HUDEP-2 (cell line): ENCODE measurements at regions not wholly inside any gene's neighbourhood (a gene's known extent, or its start where the extent isn't known, plus 50 kb on each side); places are given as distances from the start of the nearest gene placed in this dataset.

ENCODE experiments used
- DNase-seq, 76 experiments: peaks; one replicate each; lab custom pipeline; 2025; ENCODE audit not compliant: unreplicated experiment in 76 of 76; lab: John Stamatoyannopoulos, UW

GRCh38 chr12:11564984-11565651 lies 84.4 kb upstream of the ETV6 start:
- DNase-seq, result no peak

- DNase-seq, result no peak
These were observed 83.7 kb upstream of the ETV6 start for GRCh38 chr12:11565752-11566151.

DNA sequence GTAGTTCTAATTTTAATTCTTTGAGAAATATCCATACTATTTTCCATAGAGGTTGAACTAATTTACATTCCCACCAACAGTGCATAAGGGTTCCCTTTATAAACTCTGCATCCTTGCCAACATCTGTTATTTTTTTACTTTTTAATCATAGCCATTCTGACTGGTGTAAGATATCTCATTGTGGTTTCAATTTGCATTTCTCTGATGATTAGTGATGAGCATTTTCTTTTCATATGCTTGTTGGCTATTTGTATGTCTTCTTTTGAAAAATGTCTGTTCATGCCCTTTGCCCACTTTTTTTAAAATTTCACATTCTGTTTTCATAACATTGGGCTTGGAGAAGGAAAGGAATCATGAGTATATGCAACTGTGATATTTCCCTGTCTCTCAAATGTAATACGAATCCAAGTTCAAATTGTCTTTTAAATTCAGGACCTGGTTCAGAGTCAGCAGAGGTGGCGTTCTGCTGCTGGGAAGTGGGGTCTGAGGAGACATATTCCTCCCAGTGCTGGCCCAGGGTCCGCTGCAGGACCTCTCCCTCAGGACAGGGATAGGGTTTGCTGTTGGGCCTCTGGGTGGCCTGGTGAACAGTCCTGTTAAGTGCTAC lies 81.2 kb upstream of the ETV6 start:
- DNase-seq, result no peak

GRCh38 chr12:11568762-11569478 lies 80.6 kb upstream of the ETV6 start:
- DNase-seq, result no peak

- DNase-seq, result no peak
These were observed 79.8 kb upstream of the ETV6 start for GRCh38 chr12:11569716-11570115.

DNA sequence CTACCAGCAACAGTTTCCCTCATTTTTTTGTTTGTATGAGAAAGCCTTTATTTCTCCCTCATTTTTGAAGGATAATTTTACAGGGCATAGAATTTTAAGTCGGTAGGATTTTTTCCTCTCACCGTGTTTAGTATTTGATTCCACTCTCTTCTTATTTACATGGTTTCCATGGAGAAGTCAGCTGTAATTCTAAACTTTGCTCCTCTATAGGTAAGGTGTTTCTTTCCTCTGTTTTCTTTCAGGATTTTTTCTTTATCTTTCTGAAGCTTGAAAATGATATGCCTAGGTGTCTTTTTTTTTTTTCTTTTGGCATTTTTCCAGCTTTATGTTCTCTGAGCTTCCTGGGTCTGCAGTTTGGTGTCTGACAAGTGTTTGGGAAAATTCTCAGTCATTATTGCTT lies 75.6 kb upstream of the ETV6 start:
- DNase-seq, result no peak

DNA sequence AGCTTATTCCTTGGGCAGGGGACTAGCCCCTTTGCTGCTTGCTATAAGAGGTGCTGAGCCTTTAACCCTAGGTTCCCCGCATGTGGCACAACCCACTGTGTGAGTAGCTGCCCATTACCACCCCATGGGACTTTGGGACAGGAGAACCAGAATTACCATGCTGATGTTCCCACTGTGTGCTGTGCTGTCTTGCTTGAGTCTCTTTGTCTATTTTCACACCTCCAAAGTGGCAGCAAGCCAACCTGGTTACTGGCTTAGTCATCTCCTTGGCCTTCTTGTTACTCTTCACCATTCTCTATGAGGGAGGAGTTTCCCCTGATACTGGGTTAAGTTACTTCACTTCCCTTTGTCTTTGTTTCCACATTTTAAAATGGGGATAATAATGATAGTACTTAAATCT lies 73.4 kb upstream of the ETV6 start:
- peak in 1 of 76 experiments; percentile 1 for DNase-seq

DNA sequence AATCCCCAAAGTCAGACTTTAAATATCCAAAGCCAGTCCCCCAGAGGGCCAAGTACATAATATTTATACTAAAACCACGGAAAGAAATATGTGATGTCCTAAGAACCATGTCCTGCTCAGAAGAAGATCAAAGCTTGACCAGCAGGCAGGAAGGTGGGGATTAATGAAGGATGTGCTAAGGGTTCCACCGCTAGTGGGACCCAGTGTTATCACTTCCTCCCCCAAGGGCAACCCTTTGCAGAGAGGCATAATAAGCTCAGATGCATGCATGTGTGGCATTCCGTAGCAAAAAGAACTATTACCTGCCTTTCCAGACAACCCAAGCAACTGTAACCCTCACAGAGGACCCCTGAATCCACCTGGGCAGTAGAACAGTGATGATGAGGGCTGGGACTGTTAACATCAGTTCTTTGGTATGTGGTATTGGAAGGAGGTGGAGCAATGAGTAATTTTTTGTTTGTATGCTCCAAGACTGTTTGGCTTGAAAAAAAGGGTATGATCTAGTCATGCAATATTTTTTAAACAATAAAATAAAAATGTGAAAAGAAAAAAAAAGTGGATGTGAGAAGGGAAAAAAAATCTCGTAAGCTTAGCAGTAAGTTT lies 71.7 kb upstream of the ETV6 start:
- no peak for DNase-seq

- no peak for DNase-seq
These were observed 70.9 kb upstream of the ETV6 start for GRCh38 chr12:11578461-11578993.

GRCh38 chr12:11580125-11580751 lies 69.2 kb upstream of the ETV6 start:
- peak in 5 of 76 experiments; percentile 1 to 20 (median 7) for DNase-seq

DNA sequence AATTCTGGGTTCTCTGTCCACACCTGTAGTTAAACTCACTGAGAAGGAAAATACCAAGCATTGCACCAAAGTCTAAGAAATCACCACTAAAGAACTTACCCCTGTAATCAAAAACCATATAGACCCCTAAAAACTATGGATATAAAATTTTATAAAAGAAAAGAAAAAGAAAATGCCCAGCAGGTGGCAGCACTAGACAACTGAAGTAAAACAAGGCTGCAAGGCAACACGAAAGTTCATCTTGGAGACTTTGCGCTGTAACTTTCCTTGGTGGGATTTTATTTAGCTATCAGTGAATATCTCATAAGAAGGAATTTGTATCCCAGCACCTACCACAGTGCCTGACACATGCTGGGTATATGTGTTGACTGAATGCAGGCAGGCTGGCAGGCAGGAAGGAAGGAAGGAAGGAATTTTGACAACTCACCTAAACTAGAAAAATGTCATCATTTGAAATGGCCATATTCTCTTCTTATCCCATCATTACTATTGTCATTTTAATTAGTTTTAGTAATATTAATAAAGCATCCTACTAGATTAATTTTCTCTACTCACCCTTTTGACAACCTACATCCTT lies 68.2 kb upstream of the ETV6 start:
- peak in 36 of 76 experiments; percentile 1 to 58 (median 20) for DNase-seq

GRCh38 chr12:11584221-11584855 lies 65.1 kb upstream of the ETV6 start:
- no peak for DNase-seq

GRCh38 chr12:11592484-11592883 lies 57.0 kb upstream of the ETV6 start:
- no peak for DNase-seq

- no peak for DNase-seq
These were observed 56.5 kb upstream of the ETV6 start for GRCh38 chr12:11593013-11593412.

GRCh38 chr12:11595080-11595479 lies 54.4 kb upstream of the ETV6 start:
- no peak for DNase-seq

DNA sequence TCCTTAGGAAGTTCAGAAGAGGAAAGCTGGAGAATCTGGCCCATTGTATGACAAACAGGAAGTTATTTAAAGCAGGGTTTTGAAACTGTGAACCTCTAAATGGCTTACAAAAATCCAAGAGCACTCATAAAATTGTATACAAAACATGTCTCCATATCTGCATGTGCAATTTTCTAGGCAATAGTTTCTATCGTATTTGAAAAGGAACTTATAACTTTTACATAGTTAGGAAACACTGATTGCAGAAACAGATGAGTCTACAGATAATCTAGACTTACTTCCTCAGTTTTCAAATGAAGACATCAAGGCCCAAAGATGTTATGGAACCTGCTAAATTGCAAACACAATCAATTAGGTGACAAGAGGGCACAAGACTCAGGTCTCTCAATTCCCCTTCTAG lies 53.3 kb upstream of the ETV6 start:
- DNase-seq, result no peak

DNA sequence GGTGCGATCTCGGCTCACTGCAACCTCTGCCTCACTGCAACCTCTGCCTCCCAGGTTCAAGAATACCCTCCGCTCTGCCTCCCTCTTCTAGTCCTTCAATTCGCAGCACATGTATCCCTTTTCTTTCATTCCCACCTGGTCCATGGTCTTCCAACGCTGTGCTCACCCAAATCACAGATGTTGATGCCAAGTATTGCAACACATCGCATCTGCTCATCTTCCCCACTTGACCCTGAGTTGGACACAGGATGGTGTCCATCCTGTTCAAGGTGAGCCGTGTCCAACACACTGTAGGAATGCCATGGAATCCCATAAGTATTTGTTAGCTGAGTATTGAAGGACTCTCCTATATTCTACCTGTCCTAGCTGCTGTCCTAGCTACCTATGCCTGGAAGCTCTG lies 50.6 kb upstream of the ETV6 start:
- no peak for DNase-seq
